ENCODE measurements at regions not wholly inside any gene's neighbourhood (a gene's known extent, or its start where the extent isn't known, plus 50 kb on each side); places are given as distances from the start of the nearest gene placed in this dataset.

DNA sequence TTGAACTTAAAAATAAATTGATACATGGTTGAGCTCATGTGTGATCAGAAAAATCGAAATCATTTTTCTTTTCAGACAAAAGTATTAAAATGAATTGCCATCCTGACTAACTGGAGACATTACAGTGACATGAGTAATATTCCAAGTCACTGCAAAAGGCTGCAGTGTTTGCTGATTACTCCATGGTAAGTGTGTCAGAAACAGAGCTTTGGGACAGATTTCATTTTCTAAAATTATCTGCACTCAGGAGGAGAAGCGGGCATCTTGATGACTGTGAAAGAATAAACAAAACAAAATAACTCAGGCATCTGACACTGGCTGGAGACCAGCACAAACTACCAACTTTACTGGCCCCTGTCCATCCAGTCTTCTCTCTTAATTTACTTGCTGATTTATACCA is 312.3 kb upstream of the PIK3C3 start:
- Histone ChIP-seq H3K27me3 (ENCODE audit: control insufficient read depth in 2 of 2, insufficient read depth in 2 of 2, low read length in 2 of 2) (no peaks in the 10 kb centered on the region), H3K9me1 (replicated peaks; ENCODE audit: control insufficient read depth, extremely low read depth, insufficient read depth, low read length) (no peaks in the 10 kb centered on the region), H3K4me3 (replicated peaks in 1 of 3; ENCODE audit: insufficient read depth in 1 of 3, low read depth in 1 of 3, low read length in 3 of 3) (no peak overlapping the region), H3K9ac (replicated peaks; ENCODE audit: extremely low read depth, insufficient read depth, low read length) (no peak overlapping the region), H3K4me2 (ENCODE audit: insufficient read depth, low read length) (no peak overlapping the region), H3K4me1 (ENCODE audit: control insufficient read depth, extremely low read depth, insufficient read depth, low read length) (no peaks in the 10 kb centered on the region), H3K36me3 (ENCODE audit: control insufficient read depth in 2 of 2, extremely low read depth in 1 of 2, insufficient read depth in 2 of 2, low read length in 2 of 2) (no peaks in the 10 kb centered on the region), H3K9me3 (replicated peaks; ENCODE audit: control insufficient read depth, insufficient read depth, low read length) (no peaks in the 10 kb centered on the region), H2AFZ (ENCODE audit: low read depth, low read length) (no peak overlapping the region), H3K79me2 (ENCODE audit: control insufficient read depth, insufficient read depth, low read length) (no peaks in the 10 kb centered on the region), H3K27ac (ENCODE audit: insufficient read depth, low read depth, low read length) (no peak overlapping the region), H4K20me1 (replicated peaks; ENCODE audit: control insufficient read depth, extremely low read depth, insufficient read depth, low read length) (no peaks in the 10 kb centered on the region)
- DNase-seq (ENCODE audit: low read depth, low spot score) (no peak), FAIRE-seq (no peak)
- dilution Hi-C loops (cut with MboI; ENCODE audit: extremely low pct_ligation_motif_present, low sequenced_read_pairs) (no loop called here), intact Hi-C loops (cut with micrococcal nuclease) (no loop called here)
- ChIA-PET CTCF (no interaction called here), POLR2A (no interaction called here)
- BruUV-seq (replicated peaks): no TSS peak
- TF ChIP-seq POLR2A (IDR thresholded peaks at IDR 0.05; ENCODE audit: low read depth, low read length) (no peak), MYC (IDR thresholded peaks at IDR 0.05; ENCODE audit: low read depth, low read length) (no peak), POLR2AphosphoS5 (IDR thresholded peaks at IDR 0.05; ENCODE audit: insufficient read depth, low read depth, low read length) (no peak), GATA2 (IDR thresholded peaks at IDR 0.05; ENCODE audit: insufficient read depth, insufficient read length, low read depth, low read length) (no peak), EZH2 (IDR thresholded peaks at IDR 0.05; ENCODE audit: borderline replicate concordance, low read depth, low read length, severe bottlenecking) (no peak), JUN (IDR thresholded peaks at IDR 0.05; ENCODE audit: borderline replicate concordance, insufficient read depth, insufficient read length, low read depth) (no peak), FOS (IDR thresholded peaks at IDR 0.05; ENCODE audit: borderline replicate concordance, insufficient read depth, low read length) (no peak)
- TF ChIP-seq, protein P1, sequence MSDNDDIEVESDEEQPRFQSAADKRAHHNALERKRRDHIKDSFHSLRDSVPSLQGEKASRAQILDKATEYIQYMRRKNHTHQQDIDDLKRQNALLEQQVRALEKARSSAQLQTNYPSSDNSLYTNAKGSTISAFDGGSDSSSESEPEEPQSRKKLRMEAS (IDR thresholded peaks at IDR 0.05; ENCODE audit: insufficient read depth, insufficient read length): no peak
- TF ChIP-seq, protein P2, sequence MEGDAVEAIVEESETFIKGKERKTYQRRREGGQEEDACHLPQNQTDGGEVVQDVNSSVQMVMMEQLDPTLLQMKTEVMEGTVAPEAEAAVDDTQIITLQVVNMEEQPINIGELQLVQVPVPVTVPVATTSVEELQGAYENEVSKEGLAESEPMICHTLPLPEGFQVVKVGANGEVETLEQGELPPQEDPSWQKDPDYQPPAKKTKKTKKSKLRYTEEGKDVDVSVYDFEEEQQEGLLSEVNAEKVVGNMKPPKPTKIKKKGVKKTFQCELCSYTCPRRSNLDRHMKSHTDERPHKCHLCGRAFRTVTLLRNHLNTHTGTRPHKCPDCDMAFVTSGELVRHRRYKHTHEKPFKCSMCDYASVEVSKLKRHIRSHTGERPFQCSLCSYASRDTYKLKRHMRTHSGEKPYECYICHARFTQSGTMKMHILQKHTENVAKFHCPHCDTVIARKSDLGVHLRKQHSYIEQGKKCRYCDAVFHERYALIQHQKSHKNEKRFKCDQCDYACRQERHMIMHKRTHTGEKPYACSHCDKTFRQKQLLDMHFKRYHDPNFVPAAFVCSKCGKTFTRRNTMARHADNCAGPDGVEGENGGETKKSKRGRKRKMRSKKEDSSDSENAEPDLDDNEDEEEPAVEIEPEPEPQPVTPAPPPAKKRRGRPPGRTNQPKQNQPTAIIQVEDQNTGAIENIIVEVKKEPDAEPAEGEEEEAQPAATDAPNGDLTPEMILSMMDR (IDR thresholded peaks at IDR 0.05; ENCODE audit: extremely low read depth in 1 of 2, insufficient read depth in 1 of 2, low read depth in 1 of 2, low read length in 2 of 2): no peak

Measured in endothelial cell of umbilical vein (primary cell).